ENCODE measurements at regions not wholly inside any gene's neighbourhood (a gene's known extent, or its start where the extent isn't known, plus 50 kb on each side); places are given as distances from the start of the nearest gene placed in this dataset.

DNA sequence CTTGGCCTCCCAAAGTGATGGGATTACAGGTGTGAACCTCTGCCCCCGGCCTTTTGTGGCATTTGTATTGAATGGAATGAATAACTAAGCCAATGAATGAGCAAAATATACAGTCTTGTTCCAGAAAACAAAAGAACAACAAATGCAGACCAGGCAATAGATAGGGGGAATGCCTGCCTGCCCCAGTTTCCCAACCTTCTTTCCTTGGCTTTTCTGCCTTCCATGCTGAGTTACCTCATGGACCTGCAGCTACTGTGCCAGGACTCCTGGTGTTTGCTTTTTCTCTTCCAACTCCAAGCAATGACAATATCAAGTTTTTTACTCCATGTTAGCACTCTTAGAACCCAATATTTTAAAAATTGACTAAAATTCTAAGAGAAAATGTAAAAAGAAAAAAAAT, 58.6 kb upstream of the BACH1 start:
- ChIA-PET CTCF (no interaction called here), POLR2A (no interaction called here)
- Mint-ChIP-seq H3K27me3 (ENCODE audit: low read depth) (no peaks in the 10 kb centered on the region), H3K9me3 (no peaks in the 10 kb centered on the region), H3K4me3 (no peak overlapping the region), H3K36me3 (no peaks in the 10 kb centered on the region), H3K27ac (no peak overlapping the region), H3K4me1 (0 out of 2 replicates have a peak, but pooled peaks cover 3% of the 10 kb centered on the region)
- DNase-seq (ENCODE audit: low spot score) (no peak), ATAC-seq (no peak)
- no peak for TF ChIP-seq CREM (CRISPR knock-in tag; IDR thresholded peaks at IDR 0.05)

DNA sequence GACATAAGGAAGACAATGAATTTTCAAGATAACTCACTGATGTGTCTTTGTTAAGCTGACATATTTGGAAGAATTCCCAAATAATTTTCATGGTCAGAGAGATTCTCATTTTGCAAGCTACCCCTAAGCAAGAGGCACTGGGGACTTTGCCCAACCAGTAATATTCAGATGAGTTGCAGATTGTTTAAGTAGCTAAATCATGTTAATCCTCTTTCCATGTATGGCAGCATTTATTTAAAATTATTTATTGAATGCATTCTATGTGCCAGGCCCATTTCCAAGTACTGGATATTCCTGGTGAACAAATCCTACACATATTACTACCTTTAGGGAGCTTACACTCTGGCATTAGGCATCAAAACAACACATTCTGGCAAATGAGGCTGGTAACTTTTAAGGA, 56.5 kb upstream of the BACH1 start:
- no peak overlapping the region for H3K27ac Mint-ChIP-seq
- no peaks in the 10 kb centered on the region for H3K9me3 Mint-ChIP-seq
- no peak for DNase-seq (ENCODE audit: low spot score)
- no peaks in the 10 kb centered on the region for H3K36me3 Mint-ChIP-seq
- ChIA-PET POLR2A (interaction anchor here (0.5 kb wide), 1 partner anchor 551 kb away, joined by 8 read pairs; no protein-coding TSS in a partner anchor), CTCF (no interaction called here)
- 0 out of 2 replicates have a peak, but pooled peaks cover 2% of the 10 kb centered on the region for H3K4me1 Mint-ChIP-seq
- TF ChIP-seq ZNF396 (CRISPR knock-in tag; IDR thresholded peaks at IDR 0.05; ENCODE audit: borderline replicate concordance) (no peak), GRHL2 (CRISPR knock-in tag; IDR thresholded peaks at IDR 0.05; ENCODE audit: insufficient replicate concordance, severe bottlenecking) (no peak), RELA (CRISPR knock-in tag; IDR thresholded peaks at IDR 0.05; ENCODE audit: borderline replicate concordance) (no peak)
- TF ChIP-seq, protein P1, sequence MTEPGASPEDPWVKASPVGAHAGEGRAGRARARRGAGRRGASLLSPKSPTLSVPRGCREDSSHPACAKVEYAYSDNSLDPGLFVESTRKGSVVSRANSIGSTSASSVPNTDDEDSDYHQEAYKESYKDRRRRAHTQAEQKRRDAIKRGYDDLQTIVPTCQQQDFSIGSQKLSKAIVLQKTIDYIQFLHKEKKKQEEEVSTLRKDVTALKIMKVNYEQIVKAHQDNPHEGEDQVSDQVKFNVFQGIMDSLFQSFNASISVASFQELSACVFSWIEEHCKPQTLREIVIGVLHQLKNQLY (CRISPR knock-in tag; IDR thresholded peaks at IDR 0.05) = no peak
- H3K4me3 Mint-ChIP-seq = no peak overlapping the region
- no peak for ATAC-seq
- H3K27me3 Mint-ChIP-seq (ENCODE audit: low read depth) = no peaks in the 10 kb centered on the region

DNA sequence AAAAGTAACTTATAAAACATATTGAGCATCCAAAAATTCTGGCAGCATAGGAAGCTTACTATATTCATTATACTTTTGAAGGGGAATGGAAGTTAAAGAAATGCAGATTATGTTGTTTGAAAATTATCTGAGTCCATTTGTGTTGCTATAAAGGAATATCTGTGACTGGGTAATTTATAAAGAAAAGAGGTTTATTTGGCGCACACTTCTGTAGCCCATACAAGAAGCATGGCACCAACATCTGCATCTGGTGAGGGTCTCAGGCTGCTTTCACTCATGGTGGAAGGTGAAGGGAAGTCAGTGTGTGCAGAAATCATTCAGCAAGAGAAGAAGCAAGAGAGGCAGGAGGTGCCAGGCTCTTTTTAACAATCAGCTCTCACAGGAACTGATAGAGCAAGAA, 55.5 kb upstream of the BACH1 start:
- Mint-ChIP-seq H3K4me3 (no peak overlapping the region), H3K4me1 (no peaks in the 10 kb centered on the region), H3K36me3 (no peaks in the 10 kb centered on the region), H3K9me3 (no peaks in the 10 kb centered on the region), H3K27me3 (ENCODE audit: low read depth) (no peaks in the 10 kb centered on the region), H3K27ac (no peak overlapping the region)
- DNase-seq (ENCODE audit: low spot score) (no peak), ATAC-seq (no peak)
- ChIA-PET CTCF (no interaction called here), POLR2A (no interaction called here)
- no peak for TF ChIP-seq ZNF317 (CRISPR knock-in tag; IDR thresholded peaks at IDR 0.05; ENCODE audit: borderline replicate concordance, low read depth)
- TF ChIP-seq, protein P2, sequence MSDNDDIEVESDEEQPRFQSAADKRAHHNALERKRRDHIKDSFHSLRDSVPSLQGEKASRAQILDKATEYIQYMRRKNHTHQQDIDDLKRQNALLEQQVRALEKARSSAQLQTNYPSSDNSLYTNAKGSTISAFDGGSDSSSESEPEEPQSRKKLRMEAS (CRISPR knock-in tag; IDR thresholded peaks at IDR 0.05) = no peak
- no peak for TF ChIP-seq FOXK1 (CRISPR knock-in tag; IDR thresholded peaks at IDR 0.05)
- TF ChIP-seq, protein P3, sequence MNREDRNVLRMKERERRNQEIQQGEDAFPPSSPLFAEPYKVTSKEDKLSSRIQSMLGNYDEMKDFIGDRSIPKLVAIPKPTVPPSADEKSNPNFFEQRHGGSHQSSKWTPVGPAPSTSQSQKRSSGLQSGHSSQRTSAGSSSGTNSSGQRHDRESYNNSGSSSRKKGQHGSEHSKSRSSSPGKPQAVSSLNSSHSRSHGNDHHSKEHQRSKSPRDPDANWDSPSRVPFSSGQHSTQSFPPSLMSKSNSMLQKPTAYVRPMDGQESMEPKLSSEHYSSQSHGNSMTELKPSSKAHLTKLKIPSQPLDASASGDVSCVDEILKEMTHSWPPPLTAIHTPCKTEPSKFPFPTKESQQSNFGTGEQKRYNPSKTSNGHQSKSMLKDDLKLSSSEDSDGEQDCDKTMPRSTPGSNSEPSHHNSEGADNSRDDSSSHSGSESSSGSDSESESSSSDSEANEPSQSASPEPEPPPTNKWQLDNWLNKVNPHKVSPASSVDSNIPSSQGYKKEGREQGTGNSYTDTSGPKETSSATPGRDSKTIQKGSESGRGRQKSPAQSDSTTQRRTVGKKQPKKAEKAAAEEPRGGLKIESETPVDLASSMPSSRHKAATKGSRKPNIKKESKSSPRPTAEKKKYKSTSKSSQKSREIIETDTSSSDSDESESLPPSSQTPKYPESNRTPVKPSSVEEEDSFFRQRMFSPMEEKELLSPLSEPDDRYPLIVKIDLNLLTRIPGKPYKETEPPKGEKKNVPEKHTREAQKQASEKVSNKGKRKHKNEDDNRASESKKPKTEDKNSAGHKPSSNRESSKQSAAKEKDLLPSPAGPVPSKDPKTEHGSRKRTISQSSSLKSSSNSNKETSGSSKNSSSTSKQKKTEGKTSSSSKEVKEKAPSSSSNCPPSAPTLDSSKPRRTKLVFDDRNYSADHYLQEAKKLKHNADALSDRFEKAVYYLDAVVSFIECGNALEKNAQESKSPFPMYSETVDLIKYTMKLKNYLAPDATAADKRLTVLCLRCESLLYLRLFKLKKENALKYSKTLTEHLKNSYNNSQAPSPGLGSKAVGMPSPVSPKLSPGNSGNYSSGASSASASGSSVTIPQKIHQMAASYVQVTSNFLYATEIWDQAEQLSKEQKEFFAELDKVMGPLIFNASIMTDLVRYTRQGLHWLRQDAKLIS (CRISPR knock-in tag; IDR thresholded peaks at IDR 0.05; ENCODE audit: borderline replicate concordance) = no peak
- TF ChIP-seq EMX1 (CRISPR knock-in tag; IDR thresholded peaks at IDR 0.05) = no peak
- no peak for TF ChIP-seq RORB (CRISPR knock-in tag; IDR thresholded peaks at IDR 0.05)
- TF ChIP-seq, protein P4, sequence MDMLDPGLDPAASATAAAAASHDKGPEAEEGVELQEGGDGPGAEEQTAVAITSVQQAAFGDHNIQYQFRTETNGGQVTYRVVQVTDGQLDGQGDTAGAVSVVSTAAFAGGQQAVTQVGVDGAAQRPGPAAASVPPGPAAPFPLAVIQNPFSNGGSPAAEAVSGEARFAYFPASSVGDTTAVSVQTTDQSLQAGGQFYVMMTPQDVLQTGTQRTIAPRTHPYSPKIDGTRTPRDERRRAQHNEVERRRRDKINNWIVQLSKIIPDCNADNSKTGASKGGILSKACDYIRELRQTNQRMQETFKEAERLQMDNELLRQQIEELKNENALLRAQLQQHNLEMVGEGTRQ (CRISPR knock-in tag; IDR thresholded peaks at IDR 0.05) = no peak
- TF ChIP-seq JUN (CRISPR knock-in tag; IDR thresholded peaks at IDR 0.05) = no peak
- TF ChIP-seq, protein P5, sequence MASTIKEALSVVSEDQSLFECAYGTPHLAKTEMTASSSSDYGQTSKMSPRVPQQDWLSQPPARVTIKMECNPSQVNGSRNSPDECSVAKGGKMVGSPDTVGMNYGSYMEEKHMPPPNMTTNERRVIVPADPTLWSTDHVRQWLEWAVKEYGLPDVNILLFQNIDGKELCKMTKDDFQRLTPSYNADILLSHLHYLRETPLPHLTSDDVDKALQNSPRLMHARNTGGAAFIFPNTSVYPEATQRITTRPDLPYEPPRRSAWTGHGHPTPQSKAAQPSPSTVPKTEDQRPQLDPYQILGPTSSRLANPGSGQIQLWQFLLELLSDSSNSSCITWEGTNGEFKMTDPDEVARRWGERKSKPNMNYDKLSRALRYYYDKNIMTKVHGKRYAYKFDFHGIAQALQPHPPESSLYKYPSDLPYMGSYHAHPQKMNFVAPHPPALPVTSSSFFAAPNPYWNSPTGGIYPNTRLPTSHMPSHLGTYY (CRISPR knock-in tag; IDR thresholded peaks at IDR 0.05) = no peak
- TF ChIP-seq CREM (CRISPR knock-in tag; IDR thresholded peaks at IDR 0.05) = no peak
- TF ChIP-seq SMAD4 (CRISPR knock-in tag; IDR thresholded peaks at IDR 0.05) = no peak
- TF ChIP-seq ZNF263 (CRISPR knock-in tag; IDR thresholded peaks at IDR 0.05; ENCODE audit: low read depth) = no peak
- no peak for TF ChIP-seq PRRX2 (CRISPR knock-in tag; IDR thresholded peaks at IDR 0.05)
